ENCODE measurements at regions not wholly inside any gene's neighbourhood (a gene's known extent, or its start where the extent isn't known, plus 50 kb on each side); places are given as distances from the start of the nearest gene placed in this dataset.
"Not testable (repeated sequence)": the region's sequence is repeated elsewhere in the genome, so short reads cannot be mapped to it uniquely, and the experiment has no call there.

DNA sequence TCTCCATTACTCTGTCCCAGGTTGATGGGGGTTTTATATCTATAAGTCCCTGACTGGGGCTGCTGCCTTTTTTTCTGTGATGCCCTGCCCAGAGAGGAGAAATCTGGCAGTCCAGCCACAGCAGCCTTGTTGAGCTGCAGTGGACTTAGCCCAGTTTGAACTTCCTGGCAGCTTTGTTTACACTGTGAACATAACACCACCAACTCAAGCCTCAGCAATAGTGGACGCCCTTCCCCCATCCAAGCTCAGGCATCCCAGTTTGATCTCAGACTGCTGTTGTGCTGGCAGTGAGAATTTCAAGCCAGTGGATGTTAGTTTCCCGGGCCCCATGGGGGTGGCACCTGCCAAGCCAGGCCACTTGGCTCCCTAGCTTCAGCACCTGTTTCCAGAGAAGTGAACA lies 298.5 kb upstream of the KDM5D start:
- Mint-ChIP-seq H3K4me1 (ENCODE audit: low read depth) (no peaks in the 10 kb centered on the region), H3K4me3 (no peak overlapping the region), H3K27me3 (ENCODE audit: low read depth) (no peaks in the 10 kb centered on the region), H3K36me3 (ENCODE audit: low read depth) (no peaks in the 10 kb centered on the region), H3K9me3 (no peaks in the 10 kb centered on the region), H3K27ac (no peak overlapping the region)
- CTCF ChIA-PET: no interaction called here
- intact Hi-C loops (cut with micrococcal nuclease): no loop called here
- no peak for DNase-seq

DNA sequence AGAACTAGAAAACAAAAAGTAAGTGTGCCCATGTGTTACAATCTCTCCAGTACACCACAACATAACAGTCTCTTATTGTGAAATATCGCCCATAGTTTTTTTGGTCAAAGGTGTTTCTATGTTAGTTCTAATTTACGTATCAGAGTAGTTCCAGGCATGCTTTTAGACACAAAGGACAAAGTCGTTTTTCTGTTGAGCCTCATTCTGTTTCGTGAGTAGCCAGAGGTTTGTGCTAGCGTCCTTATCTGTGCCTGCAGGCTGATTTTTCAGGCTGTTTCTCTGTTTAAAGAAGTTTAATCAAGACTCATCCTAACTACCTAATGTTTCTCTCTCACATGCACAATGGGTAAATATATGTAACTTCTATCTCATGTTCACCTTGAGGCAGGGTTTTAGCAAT lies 281.1 kb upstream of the KDM5D start:
- Mint-ChIP-seq H3K4me3 (no peak overlapping the region), H3K36me3 (ENCODE audit: low read depth) (no peaks in the 10 kb centered on the region), H3K9me3 (peaks cover 5% of the 10 kb centered on the region), H3K27me3 (ENCODE audit: low read depth) (peaks cover 2% of the 10 kb centered on the region), H3K4me1 (ENCODE audit: low read depth) (no peaks in the 10 kb centered on the region), H3K27ac (no peak overlapping the region)
- CTCF ChIA-PET: no interaction called here
- DNase-seq: no peak
- intact Hi-C loops (cut with micrococcal nuclease): no loop called here

DNA sequence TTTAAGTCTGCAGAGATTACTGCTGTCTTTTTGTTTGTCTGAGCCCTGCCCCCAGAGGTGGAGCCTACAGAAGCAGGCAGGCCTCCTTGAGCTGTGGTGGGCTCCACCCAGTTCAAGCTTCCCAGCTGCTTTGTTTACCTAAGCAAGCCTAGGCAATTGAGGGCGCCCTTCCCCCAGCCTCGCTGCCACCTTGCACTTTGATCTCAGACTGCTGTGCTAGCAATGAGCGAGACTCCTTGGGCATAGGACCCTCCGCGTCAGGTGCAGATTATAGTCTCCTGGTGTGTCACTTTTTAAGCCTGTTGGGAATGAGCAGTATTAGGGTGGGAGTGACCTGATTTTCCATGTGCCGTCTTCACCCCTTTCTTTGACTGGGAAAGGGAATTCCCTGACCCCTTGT lies 248.9 kb upstream of the KDM5D start:
- intact Hi-C loops (cut with micrococcal nuclease); H3K9me3 Mint-ChIP-seq; H3K4me1 Mint-ChIP-seq (ENCODE audit: low read depth); H3K36me3 Mint-ChIP-seq (ENCODE audit: low read depth); DNase-seq; H3K27ac Mint-ChIP-seq; CTCF ChIA-PET; H3K27me3 Mint-ChIP-seq (ENCODE audit: low read depth): not testable (repeated sequence)
- peak overlapping the region; percentile 24 for H3K4me3 Mint-ChIP-seq

DNA sequence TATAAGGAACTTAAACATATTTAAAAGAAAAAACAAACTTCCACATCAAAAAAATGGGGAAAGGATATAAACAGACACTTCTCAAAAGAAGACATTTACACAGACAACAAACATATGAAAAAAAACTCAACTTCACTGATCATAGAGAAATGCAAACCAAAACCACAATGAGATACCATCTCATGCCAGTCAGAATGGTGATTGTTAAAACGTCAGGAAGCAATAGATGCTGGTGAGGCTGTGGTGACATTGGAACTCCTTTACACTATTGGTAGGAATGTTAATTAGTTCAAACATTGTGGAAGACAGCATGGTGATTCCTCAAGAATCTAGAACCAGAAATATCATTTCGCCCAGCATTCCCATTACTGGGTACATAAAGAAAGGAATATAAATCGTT lies 228.5 kb upstream of the KDM5D start:
- H3K36me3 Mint-ChIP-seq (ENCODE audit: low read depth): no peaks in the 10 kb centered on the region
- H3K27ac Mint-ChIP-seq: no peak overlapping the region
- DNase-seq: no peak
- H3K4me3 Mint-ChIP-seq: no peak overlapping the region
- intact Hi-C loops (cut with micrococcal nuclease): no loop called here
- H3K27me3 Mint-ChIP-seq (ENCODE audit: low read depth): no peaks in the 10 kb centered on the region
- CTCF ChIA-PET: no interaction called here
- no peaks in the 10 kb centered on the region for H3K9me3 Mint-ChIP-seq
- H3K4me1 Mint-ChIP-seq (ENCODE audit: low read depth): no peaks in the 10 kb centered on the region

DNA sequence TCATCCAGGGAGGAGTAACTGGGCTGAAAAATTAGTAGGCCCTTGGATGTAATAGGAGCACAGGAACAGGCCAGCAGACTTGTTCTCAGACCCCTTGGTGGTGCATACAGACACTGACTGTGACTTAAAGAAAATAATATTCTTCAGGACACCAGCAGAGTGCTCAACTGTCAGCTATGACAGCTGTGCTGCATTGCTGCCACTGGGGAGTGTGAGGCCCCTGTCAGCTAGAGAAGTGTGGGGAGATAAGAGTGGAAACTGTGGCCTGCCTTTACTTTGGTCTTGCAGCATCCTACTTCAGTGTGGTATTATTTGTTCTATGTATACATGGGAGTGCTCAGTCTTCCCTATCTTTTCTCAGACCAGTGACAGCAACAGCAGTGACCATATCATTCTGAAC lies 203.2 kb upstream of the KDM5D start:
- no peaks in the 10 kb centered on the region for H3K9me3 Mint-ChIP-seq
- H3K27me3 Mint-ChIP-seq (ENCODE audit: low read depth): peaks cover 3% of the 10 kb centered on the region
- no peak overlapping the region for H3K4me3 Mint-ChIP-seq
- no peak overlapping the region for H3K27ac Mint-ChIP-seq
- CTCF ChIA-PET: no interaction called here
- H3K36me3 Mint-ChIP-seq (ENCODE audit: low read depth): peaks cover 1% of the 10 kb centered on the region
- intact Hi-C loops (cut with micrococcal nuclease): no loop called here
- no peaks in the 10 kb centered on the region for H3K4me1 Mint-ChIP-seq (ENCODE audit: low read depth)
- no peak for DNase-seq

DNA sequence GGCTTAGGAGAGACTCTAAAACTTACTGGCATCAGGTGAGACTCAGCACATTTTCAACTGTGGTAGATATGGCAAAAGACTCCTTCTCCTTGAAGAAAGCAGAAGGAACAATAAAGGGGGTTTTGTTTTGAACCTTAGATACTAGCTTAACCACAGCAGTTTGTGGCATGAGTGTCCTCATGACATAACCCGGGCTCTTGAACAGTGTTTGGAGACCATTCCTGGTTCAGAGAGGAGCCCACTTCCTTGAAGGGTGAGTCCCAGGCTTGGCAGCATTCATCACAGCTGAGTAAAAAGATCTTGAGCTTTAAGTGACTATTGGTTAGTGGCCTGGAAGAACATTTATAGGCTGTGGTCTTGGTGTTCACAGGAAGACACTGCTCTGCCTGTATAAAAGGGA lies 154.5 kb upstream of the KDM5D start:
- H3K4me1 Mint-ChIP-seq (ENCODE audit: low read depth): no peaks in the 10 kb centered on the region
- no peak for DNase-seq
- no peak overlapping the region for H3K27ac Mint-ChIP-seq
- H3K4me3 Mint-ChIP-seq: no peak overlapping the region
- no peaks in the 10 kb centered on the region for H3K36me3 Mint-ChIP-seq (ENCODE audit: low read depth)
- CTCF ChIA-PET: no interaction called here
- H3K27me3 Mint-ChIP-seq (ENCODE audit: low read depth): peaks cover 2% of the 10 kb centered on the region
- intact Hi-C loops (cut with micrococcal nuclease): no loop called here
- H3K9me3 Mint-ChIP-seq: peaks cover 4% of the 10 kb centered on the region

DNA sequence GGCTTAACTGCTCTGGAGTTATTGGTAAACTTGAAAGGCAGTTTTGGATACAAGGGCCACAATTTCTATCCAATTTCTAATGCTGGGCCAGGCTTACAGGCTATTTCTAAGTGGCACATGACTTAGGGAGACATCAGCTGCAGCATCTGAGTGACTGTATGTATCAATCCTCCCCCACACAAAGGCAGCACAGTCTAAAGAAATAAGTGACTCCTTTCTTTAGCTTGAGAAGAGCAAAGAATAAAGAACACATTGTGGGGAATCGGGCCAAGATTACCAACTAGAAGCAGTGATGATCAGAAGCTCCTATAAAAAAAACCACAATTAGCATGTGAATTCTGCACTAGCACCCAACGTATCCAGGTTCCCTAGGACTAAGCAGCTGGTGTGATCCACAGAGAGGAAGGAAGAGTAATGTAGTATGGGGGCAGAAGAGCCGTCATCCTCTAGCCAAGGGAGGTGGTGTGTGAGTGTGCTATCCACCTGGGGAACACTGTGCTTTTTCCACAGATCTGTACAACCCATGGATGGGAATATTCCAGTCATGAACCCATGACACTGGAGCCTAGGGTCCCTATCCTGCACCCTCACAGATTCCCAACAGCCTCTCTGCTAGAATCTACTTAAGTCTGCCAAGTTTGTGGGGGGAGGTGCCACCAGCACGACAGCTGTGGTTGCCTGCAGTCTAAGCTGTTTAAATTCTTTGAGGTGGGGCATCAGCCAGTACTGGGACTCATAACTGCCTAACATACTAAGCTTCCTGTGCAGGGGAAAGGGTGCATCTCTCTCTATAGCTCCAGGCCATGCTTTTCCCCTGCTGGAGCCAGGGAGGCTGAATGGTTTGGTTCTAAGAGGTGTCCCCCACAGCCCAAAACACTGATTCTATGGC lies 147.8 kb upstream of the KDM5D start:
- H3K27ac Mint-ChIP-seq: no peak overlapping the region
- H3K36me3 Mint-ChIP-seq (ENCODE audit: low read depth): no peaks in the 10 kb centered on the region
- DNase-seq: no peak

DNA sequence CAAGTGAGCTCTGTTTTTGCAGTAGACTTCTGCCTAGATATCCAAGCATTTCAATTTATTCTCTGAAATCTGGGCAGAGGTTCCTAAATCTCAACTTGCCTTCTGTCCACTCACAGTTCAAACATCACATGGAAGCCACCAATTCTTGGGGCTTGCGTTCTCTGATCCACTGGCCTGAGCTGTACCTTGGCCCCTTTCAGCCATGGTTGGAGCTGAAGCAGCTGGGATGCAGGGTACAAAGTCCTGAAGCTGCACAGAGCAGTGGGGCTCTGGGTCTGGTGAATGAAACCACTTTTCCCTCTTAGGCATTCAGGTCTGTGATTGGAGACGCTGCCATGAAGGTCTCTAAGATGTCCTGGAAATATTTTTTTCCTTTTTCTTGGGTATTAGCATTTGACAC lies 137.6 kb upstream of the KDM5D start:
- intact Hi-C loops (cut with micrococcal nuclease): no loop called here
- CTCF ChIA-PET: no interaction called here
- DNase-seq: no peak
- no peaks in the 10 kb centered on the region for H3K36me3 Mint-ChIP-seq (ENCODE audit: low read depth)
- no peaks in the 10 kb centered on the region for H3K4me1 Mint-ChIP-seq (ENCODE audit: low read depth)
- H3K27ac Mint-ChIP-seq: no peak overlapping the region
- no peak overlapping the region for H3K4me3 Mint-ChIP-seq
- no peaks in the 10 kb centered on the region for H3K27me3 Mint-ChIP-seq (ENCODE audit: low read depth)
- no peaks in the 10 kb centered on the region for H3K9me3 Mint-ChIP-seq

More for the DNA sequence above, 147.8 kb upstream of the KDM5D start:
- H3K9me3 Mint-ChIP-seq: no peaks in the 10 kb centered on the region
- intact Hi-C loops (cut with micrococcal nuclease): no loop called here
- no peaks in the 10 kb centered on the region for H3K4me1 Mint-ChIP-seq (ENCODE audit: low read depth)
- CTCF ChIA-PET: no interaction called here
- no peak overlapping the region for H3K4me3 Mint-ChIP-seq
- H3K27me3 Mint-ChIP-seq (ENCODE audit: low read depth): no peaks in the 10 kb centered on the region

DNA sequence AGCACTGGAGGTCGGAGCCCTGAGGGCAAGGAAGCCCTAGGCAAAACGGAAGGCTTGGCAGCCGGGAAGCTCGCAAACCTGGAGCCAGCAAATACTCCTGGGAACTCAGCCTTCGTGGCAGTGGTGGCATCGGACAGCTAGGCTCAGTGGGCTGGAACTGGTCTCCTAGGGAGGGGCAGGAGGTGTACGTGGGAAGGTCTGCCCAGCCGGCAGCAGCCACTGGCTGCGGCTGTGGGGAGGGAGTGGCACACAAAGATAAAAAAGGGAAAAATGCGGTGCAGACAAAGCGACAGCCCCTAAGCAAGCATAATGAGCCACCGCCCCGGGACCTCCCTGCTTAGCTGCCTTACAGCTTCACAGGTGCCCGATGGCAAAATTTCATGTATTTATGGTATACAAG lies 125.2 kb upstream of the KDM5D start:
- Mint-ChIP-seq H3K27ac (no peak overlapping the region), H3K4me3 (peak overlapping the region; percentile 24), H3K27me3 (ENCODE audit: low read depth) (peaks cover 2% of the 10 kb centered on the region), H3K4me1 (ENCODE audit: low read depth) (no peaks in the 10 kb centered on the region), H3K9me3 (no peaks in the 10 kb centered on the region), H3K36me3 (ENCODE audit: low read depth) (no peaks in the 10 kb centered on the region)
- intact Hi-C loops (cut with micrococcal nuclease): no loop called here
- no peak for DNase-seq
- CTCF ChIA-PET: no interaction called here

DNA sequence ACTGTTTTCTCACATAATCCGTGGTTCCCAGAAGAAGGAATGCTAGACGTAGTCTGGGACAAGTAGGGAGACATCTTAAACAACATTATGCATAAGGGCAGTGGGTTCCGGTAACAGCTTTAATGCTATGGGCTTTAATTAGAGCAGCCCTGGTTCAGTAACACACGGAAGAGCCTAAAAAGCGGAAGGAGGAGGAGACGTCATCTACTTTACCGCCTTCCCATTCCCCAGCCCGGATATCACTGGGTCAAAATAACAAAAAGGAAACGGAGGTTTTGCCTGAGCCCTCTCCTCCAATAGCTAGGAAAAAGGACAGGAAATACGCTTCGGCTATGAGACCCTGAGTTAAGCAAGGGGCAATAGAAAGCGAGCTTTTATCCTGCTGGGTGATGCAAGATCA lies 124.8 kb upstream of the KDM5D start:
- Mint-ChIP-seq H3K4me3 (peak overlapping the region; percentile 24), H3K27me3 (ENCODE audit: low read depth) (peaks cover 2% of the 10 kb centered on the region), H3K36me3 (ENCODE audit: low read depth) (no peaks in the 10 kb centered on the region), H3K9me3 (no peaks in the 10 kb centered on the region), H3K27ac (peak overlapping the region; percentile 22), H3K4me1 (ENCODE audit: low read depth) (no peaks in the 10 kb centered on the region)
- intact Hi-C loops (cut with micrococcal nuclease): no loop called here
- CTCF ChIA-PET: no interaction called here
- no peak for DNase-seq

DNA sequence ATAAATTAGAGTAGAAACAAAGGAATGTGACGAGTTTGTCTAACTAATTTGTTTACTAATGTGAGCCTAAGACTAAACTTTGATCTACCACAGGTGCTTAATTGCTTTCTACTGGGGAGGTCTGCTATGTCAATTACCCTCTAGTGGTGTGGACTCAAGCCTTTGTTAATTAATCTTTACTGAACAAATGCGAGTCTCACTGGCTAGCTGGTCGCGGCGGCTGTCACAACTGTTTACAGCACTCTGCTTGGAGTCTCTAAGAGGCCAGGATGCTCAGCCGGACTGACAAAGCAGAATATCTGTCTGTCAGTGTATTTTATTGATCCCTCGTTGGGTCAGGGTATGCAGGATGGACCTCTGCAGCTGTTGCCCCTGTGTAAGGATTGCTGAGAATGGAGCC lies 124.1 kb upstream of the KDM5D start:
- CTCF ChIA-PET: no interaction called here
- intact Hi-C loops (cut with micrococcal nuclease): no loop called here
- DNase-seq: no peak
- Mint-ChIP-seq H3K27me3 (ENCODE audit: low read depth) (peaks cover 2% of the 10 kb centered on the region), H3K36me3 (ENCODE audit: low read depth) (no peaks in the 10 kb centered on the region), H3K4me3 (peak overlapping the region; percentile 24), H3K27ac (peak overlapping the region; percentile 22), H3K4me1 (ENCODE audit: low read depth) (no peaks in the 10 kb centered on the region), H3K9me3 (no peaks in the 10 kb centered on the region)

DNA sequence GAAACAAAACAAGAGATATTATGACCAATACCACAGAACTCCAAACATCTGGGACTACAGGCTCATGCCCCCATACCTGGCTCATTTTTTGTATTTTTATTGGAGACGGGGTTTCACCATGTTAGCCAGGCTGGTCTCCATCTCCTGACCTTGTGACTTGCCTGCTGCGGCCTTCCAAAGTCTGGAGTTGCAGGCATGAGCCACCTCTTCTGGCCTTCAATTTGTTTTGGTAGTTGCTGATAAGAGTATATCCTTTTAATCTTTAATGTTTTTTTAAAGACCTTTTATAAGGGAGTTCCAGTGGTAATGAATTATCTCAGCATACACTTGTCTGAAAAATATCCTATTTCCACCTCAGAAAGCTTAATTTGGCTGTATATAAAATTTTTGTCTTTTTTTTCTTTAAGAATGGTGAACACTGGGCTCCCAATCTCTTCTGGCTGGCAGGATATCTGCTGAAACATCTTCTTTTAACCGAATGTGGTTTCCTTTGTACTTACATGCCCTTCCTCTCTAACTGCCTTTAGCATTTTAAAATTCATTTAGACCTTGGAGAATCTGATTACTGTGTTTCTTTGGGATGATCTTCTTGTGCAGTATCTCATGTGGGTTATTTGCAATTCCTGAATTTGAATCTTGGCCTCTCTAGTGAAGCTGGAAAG lies 112.1 kb upstream of the KDM5D start:
- H3K4me1 Mint-ChIP-seq (ENCODE audit: low read depth): peaks cover 6% of the 10 kb centered on the region
- H3K4me3 Mint-ChIP-seq: no peak overlapping the region
- no peaks in the 10 kb centered on the region for H3K36me3 Mint-ChIP-seq (ENCODE audit: low read depth)
- H3K27ac Mint-ChIP-seq: no peak overlapping the region
- CTCF ChIA-PET: no interaction called here
- H3K27me3 Mint-ChIP-seq (ENCODE audit: low read depth): no peaks in the 10 kb centered on the region
- no peak for DNase-seq
- no peaks in the 10 kb centered on the region for H3K9me3 Mint-ChIP-seq
- intact Hi-C loops (cut with micrococcal nuclease): no loop called here

DNA sequence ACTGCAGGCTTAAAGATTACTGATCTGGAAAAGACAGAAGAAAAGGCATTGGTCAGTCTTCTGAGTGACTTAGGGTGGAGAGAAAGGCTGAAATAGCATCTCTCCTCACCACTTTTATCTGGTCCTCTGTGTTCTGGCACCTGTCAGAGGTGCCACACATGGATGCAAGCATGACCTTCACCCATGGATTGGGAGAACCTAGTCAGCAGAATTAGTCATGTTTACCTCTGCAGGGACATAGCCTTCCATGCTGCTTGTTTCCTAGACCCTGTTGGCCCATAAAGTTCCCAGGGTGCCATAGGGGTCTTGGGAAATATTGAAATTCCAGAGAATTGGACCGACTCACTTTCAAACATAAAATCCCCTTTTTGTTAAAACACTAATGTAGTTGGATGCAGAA lies 98.4 kb upstream of the KDM5D start:
- H3K27ac Mint-ChIP-seq: no peak overlapping the region
- CTCF ChIA-PET: no interaction called here
- H3K4me1 Mint-ChIP-seq (ENCODE audit: low read depth): no peaks in the 10 kb centered on the region
- H3K9me3 Mint-ChIP-seq: peaks cover 2% of the 10 kb centered on the region
- DNase-seq: no peak
- H3K4me3 Mint-ChIP-seq: no peak overlapping the region
- intact Hi-C loops (cut with micrococcal nuclease): no loop called here
- H3K36me3 Mint-ChIP-seq (ENCODE audit: low read depth): no peaks in the 10 kb centered on the region
- H3K27me3 Mint-ChIP-seq (ENCODE audit: low read depth): no peaks in the 10 kb centered on the region
